ENCODE measurements at regions not wholly inside any gene's neighbourhood (a gene's known extent, or its start where the extent isn't known, plus 50 kb on each side); places are given as distances from the start of the nearest gene placed in this dataset.

DNA sequence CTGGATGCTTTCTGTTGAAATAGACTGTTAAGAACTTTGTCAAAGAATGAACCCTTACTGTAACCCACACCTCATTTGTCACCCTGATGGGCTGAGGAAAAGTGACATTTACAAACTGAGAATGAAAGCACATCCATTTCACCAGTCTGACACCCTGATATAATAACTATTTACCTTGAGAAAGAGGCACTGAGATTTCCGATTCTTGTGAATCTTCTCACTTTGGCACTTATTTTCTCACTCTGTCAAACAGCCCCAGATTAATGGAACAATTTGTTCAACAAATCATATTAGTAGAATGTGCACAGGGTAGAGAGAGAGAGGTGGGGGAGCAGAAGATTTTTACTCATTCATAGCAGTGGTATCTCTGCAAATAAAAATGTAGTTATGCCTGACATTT lies 606.9 kb downstream of the MCTP2 start:
- H3K9me3 ChIP-seq (ENCODE audit: insufficient read depth, low read depth, low read length), result no peaks in the 10 kb centered on the region; the same call in 1 of the 2 replicates
- H3K9me2 ChIP-seq (replicated peaks; ENCODE audit: low read depth, low read length), result no peaks in the 10 kb centered on the region
- H3K36me3 ChIP-seq (ENCODE audit: insufficient read depth, low read length), result no peaks in the 10 kb centered on the region
- no peaks in the 10 kb centered on the region for H4K20me1 ChIP-seq (ENCODE audit: insufficient read depth, low read length, poor library complexity, severe bottlenecking)
- TF ChIP-seq EZH2phosphoT487 (IDR thresholded peaks at IDR 0.05; ENCODE audit: borderline replicate concordance), result no peak
- TF ChIP-seq, protein P1, sequence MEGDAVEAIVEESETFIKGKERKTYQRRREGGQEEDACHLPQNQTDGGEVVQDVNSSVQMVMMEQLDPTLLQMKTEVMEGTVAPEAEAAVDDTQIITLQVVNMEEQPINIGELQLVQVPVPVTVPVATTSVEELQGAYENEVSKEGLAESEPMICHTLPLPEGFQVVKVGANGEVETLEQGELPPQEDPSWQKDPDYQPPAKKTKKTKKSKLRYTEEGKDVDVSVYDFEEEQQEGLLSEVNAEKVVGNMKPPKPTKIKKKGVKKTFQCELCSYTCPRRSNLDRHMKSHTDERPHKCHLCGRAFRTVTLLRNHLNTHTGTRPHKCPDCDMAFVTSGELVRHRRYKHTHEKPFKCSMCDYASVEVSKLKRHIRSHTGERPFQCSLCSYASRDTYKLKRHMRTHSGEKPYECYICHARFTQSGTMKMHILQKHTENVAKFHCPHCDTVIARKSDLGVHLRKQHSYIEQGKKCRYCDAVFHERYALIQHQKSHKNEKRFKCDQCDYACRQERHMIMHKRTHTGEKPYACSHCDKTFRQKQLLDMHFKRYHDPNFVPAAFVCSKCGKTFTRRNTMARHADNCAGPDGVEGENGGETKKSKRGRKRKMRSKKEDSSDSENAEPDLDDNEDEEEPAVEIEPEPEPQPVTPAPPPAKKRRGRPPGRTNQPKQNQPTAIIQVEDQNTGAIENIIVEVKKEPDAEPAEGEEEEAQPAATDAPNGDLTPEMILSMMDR (conservative IDR thresholded peaks at IDR 0.05; ENCODE audit: low read length), result no peak
- H3K79me2 ChIP-seq (ENCODE audit: insufficient read depth, low read length), result no peaks in the 10 kb centered on the region
- no peak overlapping the region for H3K4me2 ChIP-seq (ENCODE audit: low read depth, low read length, poor library complexity, severe bottlenecking)
- no peak overlapping the region for H3K9ac ChIP-seq (ENCODE audit: low read depth, low read length, poor library complexity, severe bottlenecking)
- H2AFZ ChIP-seq (ENCODE audit: low read length), result no peak overlapping the region
- no peaks in the 10 kb centered on the region for H3F3A ChIP-seq (ENCODE audit: low read depth)
- no peak overlapping the region for H3K4me3 ChIP-seq (ENCODE audit: low read length, poor library complexity, severe bottlenecking)
- H3K27me3 ChIP-seq (ENCODE audit: insufficient read depth, low read length, poor library complexity, severe bottlenecking), result no peaks in the 10 kb centered on the region
- H3K4me1 ChIP-seq (ENCODE audit: insufficient read depth, low read length, poor library complexity, severe bottlenecking), result no peaks in the 10 kb centered on the region

DNA sequence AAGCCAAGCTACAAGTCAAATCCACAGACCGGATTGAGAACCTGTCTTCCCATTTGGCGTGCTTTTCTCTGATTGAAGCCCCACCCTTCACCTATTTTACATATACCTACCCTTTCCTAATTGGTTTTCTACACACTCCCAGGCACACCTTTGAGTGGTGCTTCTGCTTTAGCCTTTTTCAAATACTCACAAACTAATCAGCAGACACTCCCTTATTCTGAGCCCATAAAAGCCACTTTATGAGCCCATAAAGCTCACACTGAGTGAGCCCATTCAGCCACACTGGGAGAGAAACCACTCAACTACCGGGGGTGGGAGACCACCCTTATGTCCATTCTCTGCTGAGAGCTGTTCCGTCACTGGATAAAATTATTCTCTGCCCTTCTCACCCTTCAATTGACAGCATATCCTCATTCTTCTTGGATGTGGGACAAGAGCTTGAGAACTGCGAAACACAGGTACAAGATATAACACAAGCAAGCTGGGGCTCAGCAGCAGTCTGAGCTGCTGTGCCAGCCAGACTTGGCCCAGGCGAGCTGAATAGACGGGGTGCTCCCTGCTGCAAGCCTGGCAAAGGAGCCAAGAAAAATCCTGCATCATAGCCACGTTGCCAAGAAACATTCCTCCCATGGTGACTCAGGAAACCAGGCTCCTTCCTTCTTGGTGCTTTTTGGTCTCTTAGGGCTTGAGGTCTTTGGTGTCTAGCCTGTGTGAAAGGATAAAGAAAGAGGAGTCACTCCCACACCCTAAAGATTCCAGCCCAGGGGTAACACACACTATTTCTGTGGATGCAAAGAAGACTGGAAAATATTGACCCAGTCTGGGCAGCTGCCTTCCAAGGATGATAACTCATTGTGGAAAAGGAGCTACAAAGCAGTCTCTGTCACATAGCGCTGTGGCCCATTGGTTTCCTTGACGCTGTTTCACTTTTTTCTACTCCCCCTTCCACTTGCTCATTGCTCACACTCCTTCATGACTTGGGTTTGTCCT lies 609.7 kb downstream of the MCTP2 start:
- Histone ChIP-seq H2AFZ (ENCODE audit: low read length) (no peak overlapping the region), H3K4me2 (ENCODE audit: low read depth, low read length, poor library complexity, severe bottlenecking) (no peak overlapping the region), H4K20me1 (ENCODE audit: insufficient read depth, low read length, poor library complexity, severe bottlenecking) (no peaks in the 10 kb centered on the region), H3K9me3 (ENCODE audit: insufficient read depth, low read depth, low read length) (no peaks in the 10 kb centered on the region; the same call in 1 of the 2 replicates), H3K27me3 (ENCODE audit: insufficient read depth, low read length, poor library complexity, severe bottlenecking) (no peaks in the 10 kb centered on the region), H3K36me3 (ENCODE audit: insufficient read depth, low read length) (no peaks in the 10 kb centered on the region), H3K9me2 (replicated peaks; ENCODE audit: low read depth, low read length) (no peaks in the 10 kb centered on the region), H3F3A (ENCODE audit: low read depth) (no peaks in the 10 kb centered on the region), H3K9ac (ENCODE audit: low read depth, low read length, poor library complexity, severe bottlenecking) (no peak overlapping the region), H3K79me2 (ENCODE audit: insufficient read depth, low read length) (no peaks in the 10 kb centered on the region), H3K4me3 (ENCODE audit: low read length, poor library complexity, severe bottlenecking) (no peak overlapping the region), H3K4me1 (ENCODE audit: insufficient read depth, low read length, poor library complexity, severe bottlenecking) (no peaks in the 10 kb centered on the region)
- no peak for TF ChIP-seq EZH2phosphoT487 (IDR thresholded peaks at IDR 0.05; ENCODE audit: borderline replicate concordance)
- TF ChIP-seq, protein P1 (conservative IDR thresholded peaks at IDR 0.05; ENCODE audit: low read length), result no peak

DNA sequence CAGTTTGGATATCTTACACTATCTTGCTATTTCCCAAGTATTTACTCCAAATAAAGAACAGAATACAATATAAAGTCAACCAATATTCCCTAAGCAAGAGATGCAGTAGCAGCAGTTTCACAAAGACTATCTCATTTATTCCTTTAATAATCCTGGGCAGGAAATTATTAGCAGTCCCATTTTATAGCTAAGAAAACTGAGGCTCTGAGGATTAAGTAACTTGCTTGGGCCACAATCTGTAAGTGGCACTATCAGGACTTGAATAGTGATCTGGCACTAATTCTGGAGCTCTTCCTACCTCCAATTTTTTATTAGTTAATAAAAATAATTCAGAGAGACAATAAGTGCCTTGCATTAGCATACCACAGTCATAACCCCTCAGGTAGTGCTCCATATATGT lies 611.7 kb downstream of the MCTP2 start:
- Histone ChIP-seq H3K4me1 (ENCODE audit: insufficient read depth, low read length, poor library complexity, severe bottlenecking) (no peaks in the 10 kb centered on the region), H3K4me2 (ENCODE audit: low read depth, low read length, poor library complexity, severe bottlenecking) (no peak overlapping the region), H3K36me3 (ENCODE audit: insufficient read depth, low read length) (no peaks in the 10 kb centered on the region), H3K27me3 (ENCODE audit: insufficient read depth, low read length, poor library complexity, severe bottlenecking) (no peaks in the 10 kb centered on the region), H4K20me1 (ENCODE audit: insufficient read depth, low read length, poor library complexity, severe bottlenecking) (no peaks in the 10 kb centered on the region), H3F3A (ENCODE audit: low read depth) (no peaks in the 10 kb centered on the region), H3K9ac (ENCODE audit: low read depth, low read length, poor library complexity, severe bottlenecking) (no peak overlapping the region), H3K9me2 (replicated peaks; ENCODE audit: low read depth, low read length) (no peaks in the 10 kb centered on the region), H3K79me2 (ENCODE audit: insufficient read depth, low read length) (no peaks in the 10 kb centered on the region), H3K4me3 (ENCODE audit: low read length, poor library complexity, severe bottlenecking) (no peak overlapping the region), H2AFZ (ENCODE audit: low read length) (no peak overlapping the region), H3K9me3 (ENCODE audit: insufficient read depth, low read depth, low read length) (no peaks in the 10 kb centered on the region; the same call in 1 of the 2 replicates)
- TF ChIP-seq, protein P1 (conservative IDR thresholded peaks at IDR 0.05; ENCODE audit: low read length), result no peak
- no peak for TF ChIP-seq EZH2phosphoT487 (IDR thresholded peaks at IDR 0.05; ENCODE audit: borderline replicate concordance)
